HCT116 (cell line): ENCODE measurements at regions not wholly inside any gene's neighbourhood (a gene's known extent, or its start where the extent isn't known, plus 50 kb on each side); places are given as distances from the start of the nearest gene placed in this dataset.

Source experiments
- ATAC-seq: fragments of 200-7000 bp; cut with Tn5 transposase; 2 replicates; pipeline ENCODE4 v1.9.1; 2020; ENCODE audit warnings: mild to moderate bottlenecking, moderate library complexity
- BruUV-seq: library from RNA; stranded (reverse); fragments of 400-500 nt; replicated peaks from 2 replicates; lab custom pipeline; 2021; lab: Mats Ljungman, UMichigan
- CTCF ChIA-PET: fragments of 300-600 bp; sonication (Branson Sonifier 250); formaldehyde crosslinking; loops from one replicate; lab custom pipeline; 2021; ENCODE audit warnings: antibody characterized with exemption; lab: Charles Lee
- POLR2A ChIA-PET: fragments of 300-600, 350-600 bp; sonication (Branson Sonifier 250); formaldehyde crosslinking; loops from one replicate; lab custom pipeline; 2021; ENCODE audit warnings: antibody characterized with exemption; lab: Charles Lee
- RAD21 ChIA-PET, 2 experiments: fragments of 300-600 bp; sonication (Branson Sonifier 250); formaldehyde crosslinking; loops; one replicate each; lab custom pipeline; 2023; ENCODE audit warnings: low total read pairs in 2 of 2; ENCODE audit not compliant: uncharacterized antibody in 2 of 2, unreplicated experiment in 2 of 2, low non-redundant PET in 1 of 2; lab: Charles Lee
- DNase-seq: peaks from one replicate; pipeline ENCODE4 v3.0.0-alpha.2; 2010; ENCODE audit warnings: low read depth, low spot score
- H2AFZ ChIP-seq: fragments of 200-600 bp; shearing (Covaris generic), sonication (generic); 2 replicates; pipeline ENCODE4 v1.6.1; 2017; ENCODE audit warnings: low read depth, mixed run types, mixed read lengths, antibody characterized with exemption, low read length; ENCODE audit not compliant: poor library complexity, severe bottlenecking
- H3K27ac ChIP-seq: 2 replicates; pipeline ENCODE4 v1.5.1; 2012; ENCODE audit warnings: low read depth, low read length
- H3K27me3 ChIP-seq: fragments of 200-600 bp; sonication (generic); 2 replicates; pipeline ENCODE4 v1.6.1; 2016; ENCODE audit warnings: mixed run types, low read length, mixed read lengths; ENCODE audit not compliant: insufficient read depth
- H3K36me3 ChIP-seq, 2 experiments: fragments of 200-500 bp in 1 of 2; fragments of 200-600 bp in 1 of 2; sonication (Bioruptor generic) in 1 of 2; sonication (generic) in 1 of 2; 2 replicates each; pipeline versions ENCODE4 v1.5.1 to v1.6.1; 2014 to 2016; ENCODE audit warnings: low read length in 2 of 2, inconsistent platforms in 1 of 2, mixed read lengths in 1 of 2, mixed run types in 1 of 2; ENCODE audit not compliant: insufficient read depth in 2 of 2, control insufficient read depth in 1 of 2
- H3K4me1 ChIP-seq, 2 experiments: fragments of 200-600 bp in 1 of 2; sonication (generic) in 1 of 2; 2 replicates each; pipeline versions ENCODE4 v1.5.1 to v1.6.1; 2012 to 2017; ENCODE audit warnings: low read length in 2 of 2, inconsistent platforms in 1 of 2, mild to moderate bottlenecking in 1 of 2, mixed read lengths in 1 of 2, mixed run types in 1 of 2, moderate library complexity in 1 of 2; ENCODE audit not compliant: insufficient read depth in 2 of 2, control insufficient read depth in 1 of 2
- H3K4me2 ChIP-seq: fragments of 200-600 bp; sonication (generic); 2 replicates; pipeline ENCODE4 v1.6.1; 2017; ENCODE audit warnings: mixed run types, low read length, mixed read lengths
- H3K4me3 ChIP-seq, 2 experiments: fragments of 200-600 bp in 1 of 2; sonication (generic) in 1 of 2; replicated peaks in 1 of 2; 2 replicates each; pipeline ENCODE4 v1.5.1; 2011 to 2016; ENCODE audit warnings: low read length in 2 of 2, control low read depth in 1 of 2, low read depth in 1 of 2, mild to moderate bottlenecking in 1 of 2, mixed read lengths in 1 of 2, mixed run types in 1 of 2
- H3K79me2 ChIP-seq: fragments of 200-600 bp; sonication (generic); 2 replicates; pipeline ENCODE4 v1.6.1; 2017; ENCODE audit warnings: mild to moderate bottlenecking, mixed run types, low read length, moderate library complexity, mixed read lengths; ENCODE audit not compliant: insufficient read depth
- H3K9ac ChIP-seq: fragments of 200-600 bp; sonication (generic); 2 replicates; pipeline ENCODE4 v1.6.1; 2016; ENCODE audit warnings: low read length, mixed read lengths
- H3K9me2 ChIP-seq: fragments of 200-600 bp; sonication (generic), shearing (Covaris generic); 2 replicates; pipeline ENCODE4 v1.6.1; 2017; ENCODE audit warnings: mixed run types, mild to moderate bottlenecking, moderate library complexity; ENCODE audit not compliant: insufficient read depth
- H3K9me3 ChIP-seq, 2 experiments: fragments of 200-500 bp in 1 of 2; fragments of 200-600 bp in 1 of 2; sonication (Bioruptor generic) in 1 of 2; sonication (generic) in 1 of 2; 2 replicates each; pipeline ENCODE4 v1.6.1; 2014 to 2017; ENCODE audit warnings: low read length in 2 of 2, mixed read lengths in 2 of 2, inconsistent platforms in 1 of 2, low read depth in 1 of 2, mild to moderate bottlenecking in 1 of 2, mixed run types in 1 of 2, moderate library complexity in 1 of 2; ENCODE audit not compliant: control insufficient read depth in 1 of 2, insufficient read depth in 1 of 2
- H4K20me1 ChIP-seq: fragments of 200-600 bp; sonication (generic), shearing (Covaris generic); 2 replicates; pipeline ENCODE4 v1.6.1; 2017; ENCODE audit warnings: mixed run types, mild to moderate bottlenecking, moderate library complexity; ENCODE audit not compliant: insufficient read depth
- CBX3 ChIP-seq: IDR thresholded peaks from 2 replicates; pipeline ENCODE4 v1.6.1; 2012; ENCODE audit warnings: low read depth
- CEBPB ChIP-seq: IDR thresholded peaks from 2 replicates; pipeline ENCODE4 v1.6.1; 2012; ENCODE audit warnings: low read depth
- CTCF ChIP-seq, 3 experiments: fragments of 200-600 bp in 1 of 3; sonication (generic) in 1 of 3; IDR thresholded peaks in 2 of 3; conservative IDR thresholded peaks in 1 of 3; 2 replicates each; pipeline ENCODE4 v1.5.1; 2012 to 2017; ENCODE audit warnings: low read depth in 2 of 3, low read length in 2 of 3, antibody characterized with exemption in 1 of 3, borderline replicate concordance in 1 of 3, control low read depth in 1 of 3, mild to moderate bottlenecking in 1 of 3, mixed read lengths in 1 of 3, mixed run types in 1 of 3, moderate library complexity in 1 of 3; ENCODE audit not compliant: insufficient read depth in 1 of 3
- EGR1 ChIP-seq: IDR thresholded peaks from 2 replicates; pipeline ENCODE4 v1.6.1; 2012; ENCODE audit warnings: low read depth
- ELF1 ChIP-seq: IDR thresholded peaks from 2 replicates; pipeline ENCODE4 v1.6.1; 2012; ENCODE audit warnings: low read depth, borderline replicate concordance
- EZH2 ChIP-seq: fragments of 200-600 bp; sonication (generic); IDR thresholded peaks from 2 replicates; pipeline ENCODE4 v1.6.1; 2017; ENCODE audit warnings: antibody characterized with exemption, mixed run types
- EZH2phosphoT487 ChIP-seq: fragments of 200-600 bp; IDR thresholded peaks from 2 replicates; pipeline ENCODE4 v1.6.1; 2018; ENCODE audit warnings: antibody characterized with exemption, borderline replicate concordance
- FOSL1 ChIP-seq: IDR thresholded peaks from 2 replicates; pipeline ENCODE4 v1.6.1; 2012; ENCODE audit warnings: low read depth
- JUND ChIP-seq: IDR thresholded peaks from 2 replicates; pipeline ENCODE4 v1.6.1; 2012
- MAX ChIP-seq: IDR thresholded peaks from 2 replicates; pipeline ENCODE4 v1.6.1; 2012
- POLR2A ChIP-seq: IDR thresholded peaks from 2 replicates; pipeline ENCODE4 v1.7.0; 2011; ENCODE audit warnings: borderline replicate concordance; ENCODE audit not compliant: insufficient read depth, insufficient read length; ENCODE audit errors: extremely low read depth
- RAD21 ChIP-seq: IDR thresholded peaks from 2 replicates; pipeline ENCODE4 v1.6.1; 2012; ENCODE audit warnings: low read depth, mild to moderate bottlenecking
- SIN3A ChIP-seq: IDR thresholded peaks from 2 replicates; pipeline ENCODE4 v1.6.1; 2012; ENCODE audit warnings: low read depth
- SP1 ChIP-seq: IDR thresholded peaks from 2 replicates; pipeline ENCODE4 v1.6.1; 2012; ENCODE audit warnings: low read depth
- SRF ChIP-seq: IDR thresholded peaks from 2 replicates; pipeline ENCODE4 v1.6.1; 2012; ENCODE audit warnings: low read depth
- YY1 ChIP-seq: IDR thresholded peaks from 2 replicates; pipeline ENCODE4 v1.6.1; 2011; ENCODE audit warnings: low read length, low read depth, moderate library complexity, mild to moderate bottlenecking; ENCODE audit not compliant: insufficient replicate concordance; ENCODE audit errors: extremely low read depth
- ZBTB33 ChIP-seq: IDR thresholded peaks from 2 replicates; pipeline ENCODE4 v1.6.1; 2011; ENCODE audit warnings: mild to moderate bottlenecking, low read length, moderate library complexity; ENCODE audit not compliant: insufficient replicate concordance; ENCODE audit errors: extremely low read depth
- ZFX ChIP-seq: fragments of 450-650 bp; IDR thresholded peaks from 2 replicates; pipeline ENCODE4 v1.6.1; 2017
- ZNF274 ChIP-seq: fragments of 200-500 bp; sonication (Bioruptor generic); IDR thresholded peaks from 2 replicates; pipeline ENCODE4 v1.6.1; 2014; ENCODE audit warnings: mild to moderate bottlenecking, low read depth, low read length, inconsistent platforms
- intact Hi-C: fragments of 100-400 bp; cut with micrococcal nuclease; formaldehyde crosslinking; loops from 2 replicates; pipeline ENCODE4 v1.10.0; 2022

GRCh38 chr2:200022511-200022910, 67.1 kb downstream of the MAIP1 start:
- RAD21 ChIA-PET, result no interaction called here
- H3K9ac ChIP-seq, result no peak overlapping the region
- no peaks in the 10 kb centered on the region for H3K36me3 ChIP-seq
- intact Hi-C loops, result no loop called here
- TF ChIP-seq CBX3 (no peak), POLR2A (no peak), ZNF274 (no peak)
- no peaks in the 10 kb centered on the region for H3K4me1 ChIP-seq
- H3K9me3 ChIP-seq, result no peaks in the 10 kb centered on the region
- no peak for DNase-seq
- no peak overlapping the region for H2AFZ ChIP-seq
- POLR2A ChIA-PET, result no interaction called here
- no peaks in the 10 kb centered on the region for H3K79me2 ChIP-seq
- H3K4me2 ChIP-seq, result no peak overlapping the region
- H4K20me1 ChIP-seq, result no peaks in the 10 kb centered on the region
- no peaks in the 10 kb centered on the region for H3K27me3 ChIP-seq
- no TSS peak for BruUV-seq
- H3K4me3 ChIP-seq, result no peak overlapping the region
- no peak overlapping the region for H3K27ac ChIP-seq
- CTCF ChIA-PET, result no interaction called here
- ATAC-seq, result no peak
- H3K9me2 ChIP-seq, result no peaks in the 10 kb centered on the region

GRCh38 chr2:200023570-200023969, 68.2 kb downstream of the MAIP1 start:
- Histone ChIP-seq H3K4me1 (no peaks in the 10 kb centered on the region), H3K9ac (no peak overlapping the region), H3K27ac (no peak overlapping the region), H3K4me2 (no peak overlapping the region), H3K27me3 (no peaks in the 10 kb centered on the region), H4K20me1 (no peaks in the 10 kb centered on the region), H2AFZ (no peak overlapping the region), H3K9me2 (no peaks in the 10 kb centered on the region), H3K79me2 (no peaks in the 10 kb centered on the region), H3K36me3 (no peaks in the 10 kb centered on the region), H3K4me3 (no peak overlapping the region), H3K9me3 (no peaks in the 10 kb centered on the region)
- BruUV-seq, result no TSS peak
- no peak for DNase-seq
- TF ChIP-seq MAX (no peak), ZFX (no peak), CEBPB (no peak), RAD21 (no peak), CTCF (IDR thresholded peaks at IDR 0.05 in 2 of 3, conservative IDR thresholded peaks at IDR 0.05 in 1 of 3; ENCODE audit: borderline replicate concordance in 1 of 3, insufficient read depth in 1 of 3, low read depth in 2 of 3, low read length in 2 of 3) (no peak), SIN3A (no peak), SP1 (no peak), EGR1 (no peak), ZBTB33 (no peak), SRF (no peak), CBX3 (no peak), YY1 (no peak), FOSL1 (no peak), JUND (no peak), POLR2A (no peak), EZH2phosphoT487 (no peak), EZH2 (no peak), ELF1 (no peak)
- POLR2A ChIA-PET, result no interaction called here
- intact Hi-C loops, result no loop called here
- no peak for ATAC-seq
- RAD21 ChIA-PET, result no interaction called here
- CTCF ChIA-PET, result no interaction called here
